A673 (cell line): ENCODE measurements at regions not wholly inside any gene's neighbourhood (a gene's known extent, or its start where the extent isn't known, plus 50 kb on each side); places are given as distances from the start of the nearest gene placed in this dataset.

Experiments
- BruUV-seq: library from RNA; stranded (reverse); fragments of 400-500 nt; replicated peaks from 2 replicates; lab custom pipeline; 2021; lab: Mats Ljungman, UMichigan
- CTCF ChIA-PET: fragments of 300-600 bp; sonication (Branson Sonifier 250); formaldehyde crosslinking; loops from one replicate; lab custom pipeline; 2022; ENCODE audit warnings: antibody characterized with exemption; lab: Charles Lee
- POLR2A ChIA-PET: fragments of 300-600 bp; sonication (Branson Sonifier 250); formaldehyde crosslinking; loops from one replicate; lab custom pipeline; 2022; ENCODE audit warnings: antibody characterized with exemption; ENCODE audit not compliant: low non-redundant PET; lab: Charles Lee
- DNase-seq: peaks from one replicate; pipeline ENCODE4 v3.0.0-alpha.2; 2015; ENCODE audit warnings: low spot score
- H3K27ac ChIP-seq: fragments of 200-600 bp; sonication (generic); 2 replicates; pipeline ENCODE4 v1.5.1; 2016; ENCODE audit warnings: mixed run types, low read depth, mild to moderate bottlenecking, mixed read lengths, antibody characterized with exemption, low read length; ENCODE audit not compliant: poor library complexity, severe bottlenecking
- H3K27me3 ChIP-seq: fragments of 200-600 bp; sonication (generic); replicated peaks from 2 replicates; pipeline ENCODE4 v1.6.1; 2017; ENCODE audit warnings: mixed run types, low read depth, mild to moderate bottlenecking, mixed read lengths, antibody characterized with exemption, low read length; ENCODE audit not compliant: insufficient read depth, poor library complexity
- H3K36me3 ChIP-seq: fragments of 200-600 bp; sonication (generic); 2 replicates; pipeline ENCODE4 v1.6.1; 2016; ENCODE audit warnings: mixed run types, mild to moderate bottlenecking, mixed read lengths, antibody characterized with exemption, low read length; ENCODE audit not compliant: insufficient read depth, poor library complexity, severe bottlenecking
- H3K4me1 ChIP-seq: fragments of 200-600 bp; sonication (generic); 2 replicates; pipeline ENCODE4 v1.6.1; 2017; ENCODE audit warnings: mixed run types, mild to moderate bottlenecking, mixed read lengths, antibody characterized with exemption, low read length; ENCODE audit not compliant: insufficient read depth, poor library complexity, severe bottlenecking
- H3K4me3 ChIP-seq: fragments of 200-600 bp; sonication (generic); 2 replicates; pipeline ENCODE4 v1.5.1; 2016; ENCODE audit warnings: low read depth, mixed run types, mild to moderate bottlenecking, mixed read lengths, low read length; ENCODE audit not compliant: poor library complexity, severe bottlenecking
- H3K9me3 ChIP-seq: fragments of 200-600 bp; sonication (generic); 2 replicates; pipeline ENCODE4 v1.6.1; 2016; ENCODE audit warnings: mixed run types, low read depth, mild to moderate bottlenecking, mixed read lengths, antibody characterized with exemption, low read length; ENCODE audit not compliant: poor library complexity, severe bottlenecking
- EZH2 ChIP-seq: fragments of 200-600 bp; sonication (generic); IDR thresholded peaks from 2 replicates; pipeline ENCODE4 v1.6.1; 2017; ENCODE audit warnings: borderline replicate concordance, low read depth, mild to moderate bottlenecking, mixed read lengths, antibody characterized with exemption, low read length; ENCODE audit not compliant: poor library complexity, severe bottlenecking
- intact Hi-C: fragments of 100-400 bp; cut with micrococcal nuclease; formaldehyde crosslinking; loops from one replicate; pipeline ENCODE4 v1.10.0; 2022; ENCODE audit not compliant: unreplicated experiment
- TF ChIP-seq, protein P1 (sequence below): fragments of 300-800, 200-600 bp; sonication (generic); conservative IDR thresholded peaks from 2 replicates; pipeline ENCODE4 v1.5.1; 2017; ENCODE audit warnings: low read depth, mild to moderate bottlenecking, antibody characterized with exemption, low read length, moderate library complexity, mixed read lengths

DNA sequence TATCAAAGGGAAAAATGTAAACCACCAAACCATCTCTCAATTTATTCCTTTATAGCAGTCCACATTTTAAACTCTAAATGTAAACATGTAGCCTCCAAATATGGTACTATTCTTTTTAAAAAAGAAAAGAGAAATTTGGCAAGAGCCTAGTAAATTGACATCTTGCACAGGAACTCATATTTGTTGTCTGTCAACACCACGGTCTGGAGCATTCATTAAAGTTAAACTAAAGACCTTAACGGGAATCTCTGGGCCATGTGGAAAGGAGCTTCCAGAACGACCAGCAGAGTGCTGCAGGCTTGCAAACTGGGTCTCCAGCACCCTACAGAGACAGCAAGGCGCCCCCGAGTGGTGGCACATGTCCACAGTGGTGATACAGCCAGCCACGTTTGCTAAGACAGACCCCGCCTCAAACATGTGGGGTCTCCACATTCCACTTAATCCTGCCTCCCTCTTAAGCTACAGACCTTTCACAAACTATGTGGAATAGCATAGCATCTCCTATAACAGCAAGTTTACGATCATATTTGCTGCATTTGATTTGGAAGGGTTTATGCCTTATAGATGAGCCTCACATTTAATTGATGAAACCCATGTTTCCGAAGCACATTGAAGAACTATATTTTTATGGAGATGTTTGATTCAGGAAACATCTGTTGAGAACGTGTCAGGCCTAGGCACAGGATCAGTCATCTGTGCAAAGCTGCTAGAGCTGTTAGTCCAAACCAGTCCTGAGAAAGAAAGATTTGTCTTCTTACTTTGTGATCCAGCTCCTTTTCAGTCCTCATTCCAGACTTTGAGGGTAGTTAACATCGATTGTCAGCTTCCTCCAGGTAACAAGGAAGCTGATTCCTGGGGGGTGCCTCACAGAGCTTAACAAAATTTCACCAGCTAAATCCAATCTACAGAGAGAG, 96.4 kb upstream of the BACE2 start:
- no peak for DNase-seq
- intact Hi-C loops, result no loop called here
- Histone ChIP-seq H3K27me3 (no peaks in the 10 kb centered on the region), H3K4me3 (no peak overlapping the region), H3K9me3 (no peaks in the 10 kb centered on the region), H3K4me1 (no peaks in the 10 kb centered on the region), H3K36me3 (no peaks in the 10 kb centered on the region), H3K27ac (no peak overlapping the region)
- ChIA-PET CTCF (no interaction called here), POLR2A (no interaction called here)
- TF ChIP-seq, protein P1, sequence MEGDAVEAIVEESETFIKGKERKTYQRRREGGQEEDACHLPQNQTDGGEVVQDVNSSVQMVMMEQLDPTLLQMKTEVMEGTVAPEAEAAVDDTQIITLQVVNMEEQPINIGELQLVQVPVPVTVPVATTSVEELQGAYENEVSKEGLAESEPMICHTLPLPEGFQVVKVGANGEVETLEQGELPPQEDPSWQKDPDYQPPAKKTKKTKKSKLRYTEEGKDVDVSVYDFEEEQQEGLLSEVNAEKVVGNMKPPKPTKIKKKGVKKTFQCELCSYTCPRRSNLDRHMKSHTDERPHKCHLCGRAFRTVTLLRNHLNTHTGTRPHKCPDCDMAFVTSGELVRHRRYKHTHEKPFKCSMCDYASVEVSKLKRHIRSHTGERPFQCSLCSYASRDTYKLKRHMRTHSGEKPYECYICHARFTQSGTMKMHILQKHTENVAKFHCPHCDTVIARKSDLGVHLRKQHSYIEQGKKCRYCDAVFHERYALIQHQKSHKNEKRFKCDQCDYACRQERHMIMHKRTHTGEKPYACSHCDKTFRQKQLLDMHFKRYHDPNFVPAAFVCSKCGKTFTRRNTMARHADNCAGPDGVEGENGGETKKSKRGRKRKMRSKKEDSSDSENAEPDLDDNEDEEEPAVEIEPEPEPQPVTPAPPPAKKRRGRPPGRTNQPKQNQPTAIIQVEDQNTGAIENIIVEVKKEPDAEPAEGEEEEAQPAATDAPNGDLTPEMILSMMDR, result peak; percentile 47; the same call in 1 of the 2 replicates
- TF ChIP-seq EZH2, result no peak
- BruUV-seq, result no TSS peak

DNA sequence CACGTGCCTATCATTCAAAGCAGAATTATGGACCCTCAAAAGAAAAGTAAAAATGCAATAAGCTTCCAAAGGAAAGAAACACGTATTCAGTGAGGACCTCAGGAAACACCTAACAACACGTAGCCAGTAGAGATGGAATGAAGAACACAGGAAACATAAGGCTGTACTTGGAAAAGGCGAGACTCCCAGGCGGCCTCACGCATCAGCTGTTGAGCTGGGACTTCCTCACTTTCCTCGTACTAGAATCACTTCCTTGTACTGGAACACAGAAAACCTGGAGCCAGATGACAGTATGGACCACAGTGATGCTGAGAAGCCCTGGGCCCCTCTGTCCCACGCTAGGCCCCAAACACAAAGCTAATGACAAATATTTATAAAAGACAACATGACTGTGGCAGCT, 94.4 kb upstream of the BACE2 start:
- H3K27me3 ChIP-seq, result no peaks in the 10 kb centered on the region
- DNase-seq, result no peak
- TF ChIP-seq EZH2, result no peak
- TF ChIP-seq, protein P1, result no peak
- no peaks in the 10 kb centered on the region for H3K9me3 ChIP-seq
- no TSS peak for BruUV-seq
- no peaks in the 10 kb centered on the region for H3K4me1 ChIP-seq
- ChIA-PET CTCF (no interaction called here), POLR2A (no interaction called here)
- no peak overlapping the region for H3K4me3 ChIP-seq
- no peaks in the 10 kb centered on the region for H3K36me3 ChIP-seq
- no peak overlapping the region for H3K27ac ChIP-seq
- intact Hi-C loops, result no loop called here

DNA sequence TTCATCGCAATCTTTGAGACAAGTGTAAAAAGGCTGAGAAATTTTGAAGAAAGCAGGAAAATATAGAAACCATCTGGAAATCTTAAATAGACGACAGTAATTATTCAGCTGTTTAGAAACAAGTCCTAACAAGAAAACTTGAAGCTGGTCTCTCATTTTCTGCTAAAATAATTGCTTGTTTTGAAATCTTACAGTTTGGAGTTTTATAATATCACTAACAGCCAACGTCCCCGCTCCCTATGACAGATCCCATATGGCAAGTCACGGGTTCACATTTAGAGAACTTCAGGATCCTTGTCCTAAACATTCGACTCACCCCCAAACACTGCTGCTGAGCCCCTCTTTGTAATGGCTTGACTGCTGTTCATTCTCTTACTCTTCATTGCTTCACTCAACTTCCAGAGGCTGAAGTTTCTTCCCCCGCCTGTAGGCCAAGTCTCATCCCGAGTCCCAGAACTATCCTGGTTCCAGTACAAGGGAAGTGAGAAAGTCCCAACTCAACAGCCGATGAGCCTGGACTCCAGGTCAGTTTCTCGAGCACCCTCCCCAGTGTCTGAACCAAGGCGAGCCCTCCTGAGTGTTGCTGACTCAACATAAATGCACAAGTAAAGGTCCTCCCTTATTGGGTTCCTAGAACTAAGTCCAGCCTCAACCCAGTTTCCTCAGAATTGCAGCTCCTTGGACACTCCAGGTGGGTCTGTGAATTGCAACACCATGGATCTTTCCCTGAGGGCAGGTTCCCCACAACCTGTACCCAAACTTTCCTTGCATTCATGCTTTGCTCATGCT, 93.4 kb upstream of the BACE2 start:
- DNase-seq, result no peak
- Histone ChIP-seq H3K27me3 (no peaks in the 10 kb centered on the region), H3K36me3 (no peaks in the 10 kb centered on the region), H3K4me1 (no peaks in the 10 kb centered on the region), H3K27ac (no peak overlapping the region), H3K4me3 (no peak overlapping the region), H3K9me3 (no peaks in the 10 kb centered on the region)
- TF ChIP-seq, protein P1, result no peak
- TF ChIP-seq EZH2, result no peak
- ChIA-PET POLR2A (no interaction called here), CTCF (no interaction called here)
- intact Hi-C loops, result no loop called here
- no TSS peak for BruUV-seq
